ENCODE measurements at regions not wholly inside any gene's neighbourhood (a gene's known extent, or its start where the extent isn't known, plus 50 kb on each side); places are given as distances from the start of the nearest gene placed in this dataset.

DNA sequence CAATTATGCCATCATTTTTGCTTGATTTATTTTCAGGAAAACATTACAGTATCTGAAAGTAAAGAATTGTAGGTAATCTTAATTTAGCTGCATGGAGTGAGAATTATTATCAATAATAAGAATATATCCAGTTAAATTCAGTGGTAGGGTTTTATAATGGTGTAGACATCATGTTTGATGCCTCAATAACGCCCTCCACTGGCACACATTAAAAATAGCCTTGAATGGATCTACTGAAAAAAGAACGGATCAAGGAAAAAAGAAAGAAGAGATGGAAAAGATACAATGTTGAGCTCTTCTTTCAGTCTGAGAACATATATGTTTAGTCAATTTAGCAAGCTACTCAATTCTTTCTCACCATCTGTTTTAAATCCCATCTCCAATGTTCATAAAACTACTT lies 319.2 kb downstream of the CDC14C start:
- no peak for DNase-seq (ENCODE audit: low read depth)
- TF ChIP-seq, protein P1, sequence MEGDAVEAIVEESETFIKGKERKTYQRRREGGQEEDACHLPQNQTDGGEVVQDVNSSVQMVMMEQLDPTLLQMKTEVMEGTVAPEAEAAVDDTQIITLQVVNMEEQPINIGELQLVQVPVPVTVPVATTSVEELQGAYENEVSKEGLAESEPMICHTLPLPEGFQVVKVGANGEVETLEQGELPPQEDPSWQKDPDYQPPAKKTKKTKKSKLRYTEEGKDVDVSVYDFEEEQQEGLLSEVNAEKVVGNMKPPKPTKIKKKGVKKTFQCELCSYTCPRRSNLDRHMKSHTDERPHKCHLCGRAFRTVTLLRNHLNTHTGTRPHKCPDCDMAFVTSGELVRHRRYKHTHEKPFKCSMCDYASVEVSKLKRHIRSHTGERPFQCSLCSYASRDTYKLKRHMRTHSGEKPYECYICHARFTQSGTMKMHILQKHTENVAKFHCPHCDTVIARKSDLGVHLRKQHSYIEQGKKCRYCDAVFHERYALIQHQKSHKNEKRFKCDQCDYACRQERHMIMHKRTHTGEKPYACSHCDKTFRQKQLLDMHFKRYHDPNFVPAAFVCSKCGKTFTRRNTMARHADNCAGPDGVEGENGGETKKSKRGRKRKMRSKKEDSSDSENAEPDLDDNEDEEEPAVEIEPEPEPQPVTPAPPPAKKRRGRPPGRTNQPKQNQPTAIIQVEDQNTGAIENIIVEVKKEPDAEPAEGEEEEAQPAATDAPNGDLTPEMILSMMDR (IDR thresholded peaks at IDR 0.05; ENCODE audit: insufficient read depth, low read depth, low read length, missing control alignments), result no peak
- H3K4me3 ChIP-seq (ENCODE audit: low read depth, low read length), result no peak overlapping the region

DNA sequence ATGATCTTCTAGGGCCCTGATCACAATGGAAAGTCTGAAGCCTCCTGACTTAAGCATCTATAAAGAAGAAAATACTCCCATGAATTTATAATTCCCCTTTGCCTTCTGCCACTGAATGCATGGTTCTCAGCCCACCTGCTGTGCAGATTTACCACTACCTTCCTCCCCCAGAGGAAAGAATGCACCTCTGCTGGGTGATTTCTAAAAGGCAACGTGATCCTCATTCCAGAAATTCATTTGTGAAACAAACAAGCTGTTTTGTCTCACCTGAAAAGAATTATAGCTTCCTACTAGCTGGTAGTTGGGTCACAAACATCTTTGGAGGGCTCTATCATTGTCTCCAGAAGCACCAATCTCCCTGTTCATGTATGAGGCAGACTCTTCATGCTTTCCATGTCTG lies 320.2 kb downstream of the CDC14C start:
- no peak overlapping the region for H3K4me3 ChIP-seq (ENCODE audit: low read depth, low read length)
- TF ChIP-seq, protein P1 (IDR thresholded peaks at IDR 0.05; ENCODE audit: insufficient read depth, low read depth, low read length, missing control alignments), result no peak

DNA sequence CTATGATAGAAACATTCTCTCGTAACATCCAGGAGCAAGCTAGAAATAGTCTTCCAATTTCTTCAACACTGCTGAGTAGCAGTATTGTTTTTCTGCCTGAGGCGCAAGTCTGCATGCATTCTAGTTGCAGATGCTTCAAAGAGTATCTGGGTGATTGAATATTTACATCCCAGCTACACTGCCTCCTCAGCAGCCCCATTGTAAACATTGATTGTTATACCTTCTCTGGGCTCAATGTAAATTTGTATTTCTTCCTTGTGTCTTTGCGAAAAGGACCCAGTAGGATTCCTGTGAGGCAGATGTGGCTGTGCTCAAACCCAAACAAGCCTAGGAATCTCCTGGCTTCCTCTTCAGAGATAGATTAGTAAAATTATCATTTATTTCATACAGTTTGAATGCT lies 320.7 kb downstream of the CDC14C start:
- TF ChIP-seq, protein P1 (IDR thresholded peaks at IDR 0.05; ENCODE audit: insufficient read depth, low read depth, low read length, missing control alignments), result no peak
- DNase-seq (ENCODE audit: low read depth), result no peak
- H3K4me3 ChIP-seq (ENCODE audit: low read depth, low read length), result no peak overlapping the region

More for the DNA sequence above, 320.2 kb downstream of the CDC14C start:
- DNase-seq (ENCODE audit: low read depth), result no peak

DNA sequence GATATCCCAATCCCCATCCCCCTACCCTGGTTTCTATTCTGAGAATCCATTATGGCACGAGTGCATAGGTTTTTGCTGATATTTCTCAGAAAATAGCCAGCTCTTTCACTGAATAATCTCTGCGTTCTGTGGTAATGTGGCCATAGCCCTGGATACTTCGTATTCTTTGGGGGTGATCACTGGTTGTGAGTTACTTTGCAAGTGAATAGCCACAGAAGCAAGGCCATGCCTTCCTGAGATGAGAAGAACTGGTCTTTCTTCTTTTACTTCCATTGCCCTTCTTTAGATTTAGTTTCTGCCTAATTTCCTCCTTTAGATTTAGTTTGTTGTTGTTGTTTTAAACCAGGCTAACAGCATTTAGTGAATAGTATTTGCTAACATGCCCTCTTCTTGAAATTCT lies 323.4 kb downstream of the CDC14C start:
- no peak for DNase-seq (ENCODE audit: low read depth)
- H3K4me3 ChIP-seq (ENCODE audit: low read depth, low read length), result no peak overlapping the region
- TF ChIP-seq, protein P1 (IDR thresholded peaks at IDR 0.05; ENCODE audit: insufficient read depth, low read depth, low read length, missing control alignments), result no peak

DNA sequence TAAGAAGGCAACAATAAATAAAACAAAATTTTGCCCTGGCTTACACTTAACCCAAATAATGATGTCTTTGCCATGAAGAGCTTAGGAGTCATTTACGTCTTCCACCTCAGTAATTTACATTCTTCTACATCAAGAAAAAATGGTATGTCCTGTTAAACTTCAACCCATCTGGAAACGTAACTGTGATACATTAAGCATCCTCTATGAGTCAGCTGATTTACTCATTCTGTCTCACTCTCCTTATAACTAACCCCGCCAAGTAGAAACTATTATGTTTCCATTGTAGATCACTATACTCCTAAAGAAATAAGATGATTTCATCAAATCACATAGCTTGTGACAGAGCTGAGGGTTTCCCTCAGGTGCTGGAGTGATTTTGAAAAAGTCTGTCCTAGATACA lies 330.7 kb downstream of the CDC14C start:
- no peak overlapping the region for H3K4me3 ChIP-seq (ENCODE audit: low read depth, low read length)
- no peak for DNase-seq (ENCODE audit: low read depth)
- TF ChIP-seq, protein P1 (IDR thresholded peaks at IDR 0.05; ENCODE audit: insufficient read depth, low read depth, low read length, missing control alignments), result no peak

DNA sequence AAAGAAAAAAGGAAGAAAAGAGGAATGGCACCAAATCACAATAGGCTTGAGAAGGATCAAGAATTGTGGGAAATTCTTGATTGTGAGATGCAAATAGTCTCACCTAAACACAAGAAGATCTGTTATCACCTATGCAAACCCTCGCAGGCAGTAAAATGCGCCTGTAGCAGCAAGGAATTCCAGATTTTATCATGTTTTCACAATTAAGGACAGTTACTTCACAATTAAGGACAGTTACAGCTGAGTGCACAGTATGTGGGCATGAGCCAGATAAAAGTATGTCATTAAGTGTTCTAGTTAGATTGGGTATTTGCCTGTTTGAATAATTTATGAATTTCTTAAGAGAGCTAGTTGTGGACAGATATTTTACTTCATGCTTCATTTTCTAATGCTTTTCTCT lies 336.2 kb downstream of the CDC14C start:
- no peak overlapping the region for H3K4me3 ChIP-seq (ENCODE audit: low read depth, low read length)
- no peak for DNase-seq (ENCODE audit: low read depth)
- TF ChIP-seq, protein P1 (IDR thresholded peaks at IDR 0.05; ENCODE audit: insufficient read depth, low read depth, low read length, missing control alignments), result no peak

DNA sequence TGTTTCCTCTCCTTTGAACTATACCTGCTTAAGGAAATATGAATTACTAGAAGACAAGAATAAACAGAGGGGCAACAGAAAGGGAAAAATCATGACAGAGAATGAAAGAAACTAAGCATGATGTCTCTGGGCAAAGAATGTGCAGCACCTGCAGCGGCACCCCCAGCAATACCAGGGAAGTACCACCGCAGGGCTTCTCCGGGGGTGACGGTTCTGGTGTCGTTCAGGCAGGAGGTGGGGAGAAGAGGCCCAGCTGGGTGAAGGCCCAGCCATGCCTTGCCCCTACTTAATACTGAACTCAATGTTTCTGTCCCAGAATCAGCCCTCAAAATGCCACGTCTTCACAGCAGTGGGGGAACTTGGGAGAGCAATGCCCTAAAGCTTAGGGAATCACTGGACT lies 337.6 kb downstream of the CDC14C start:
- no peak for DNase-seq (ENCODE audit: low read depth)
- no peak overlapping the region for H3K4me3 ChIP-seq (ENCODE audit: low read depth, low read length)
- TF ChIP-seq, protein P1 (IDR thresholded peaks at IDR 0.05; ENCODE audit: insufficient read depth, low read depth, low read length, missing control alignments), result no peak

Data from GM12865 (cell line).